Mammary epithelial cell (primary cell): ENCODE measurements at regions not wholly inside any gene's neighbourhood (a gene's known extent, or its start where the extent isn't known, plus 50 kb on each side); places are given as distances from the start of the nearest gene placed in this dataset.

Experiments
- CTCF ChIP-seq, 2 donors: IDR thresholded peaks in 1 of 2; conservative IDR thresholded peaks in 1 of 2; 2 replicates each; pipeline ENCODE4 v1.5.1; 2011 to 2012; ENCODE audit warnings: inconsistent platforms in 2 of 2, low read length in 2 of 2, mild to moderate bottlenecking in 2 of 2, control low read depth in 1 of 2, low read depth in 1 of 2; ENCODE audit not compliant: insufficient read depth in 1 of 2; ENCODE audit errors: extremely low read depth in 1 of 2
- EZH2 ChIP-seq: IDR thresholded peaks from 2 replicates; pipeline ENCODE4 v1.6.1; 2012; ENCODE audit warnings: low read length, inconsistent platforms, borderline replicate concordance

GRCh38 chr2:64753399-64753798 lies 99.7 kb upstream of the SERTAD2 start:
- TF ChIP-seq CTCF (conservative IDR thresholded peaks at IDR 0.05 in 1 of 2, IDR thresholded peaks at IDR 0.05 in 1 of 2; ENCODE audit: extremely low read depth in 1 of 2, insufficient read depth in 1 of 2, low read depth in 1 of 2, low read length in 2 of 2) (no peak), EZH2 (no peak)
